ENCODE measurements at regions not wholly inside any gene's neighbourhood (a gene's known extent, or its start where the extent isn't known, plus 50 kb on each side); places are given as distances from the start of the nearest gene placed in this dataset.

- Mint-ChIP-seq H3K27ac (no peak overlapping the region), H3K27me3 (ENCODE audit: insufficient read depth) (peaks cover 2% of the 10 kb centered on the region), H3K9me3 (no peaks in the 10 kb centered on the region), H3K4me3 (no peak overlapping the region), H3K4me1 (peaks cover 31% of the 10 kb centered on the region), H3K36me3 (ENCODE audit: low read depth) (no peaks in the 10 kb centered on the region)
- no peak overlapping the region for H3K4me3 ChIP-seq (ENCODE audit: low read length)
- H3K27ac ChIP-seq (ENCODE audit: low read depth, low read length): no peak overlapping the region
- 92 to 100% methylated on average over 1 to 4 of the region's 4 CpGs for WGBS, 2 experiments (ENCODE audit: insufficient coverage in 1 of 2, insufficient read length in 1 of 2)
- TF ChIP-seq CTCF (conservative IDR thresholded peaks at IDR 0.05): no peak
- no peaks in the 10 kb centered on the region for H3K36me3 ChIP-seq (ENCODE audit: control insufficient read depth, insufficient read depth, low read length)
- no peaks in the 10 kb centered on the region for H3K9me3 ChIP-seq (ENCODE audit: control insufficient read depth, low read length)
- H3K4me1 ChIP-seq (ENCODE audit: control insufficient read depth, insufficient read depth, low read length): peaks cover 9% of the 10 kb centered on the region
- no peak overlapping the region for H3K9ac ChIP-seq (ENCODE audit: extremely low read depth, low read length, poor library complexity, severe bottlenecking)
- no peaks in the 10 kb centered on the region for H3K27me3 ChIP-seq (ENCODE audit: control insufficient read depth, insufficient read depth, low read length, poor library complexity, severe bottlenecking)
- DNase-seq: no peak
Measured at GRCh38 chr4:111018216-111018615, 395.3 kb upstream of the PITX2 start.

- Histone ChIP-seq H3K27ac (ENCODE audit: low read depth, low read length) (no peak overlapping the region), H3K4me3 (ENCODE audit: low read length) (no peak overlapping the region), H3K4me1 (ENCODE audit: control insufficient read depth, insufficient read depth, low read length) (peaks cover 9% of the 10 kb centered on the region), H3K9ac (ENCODE audit: extremely low read depth, low read length, poor library complexity, severe bottlenecking) (no peak overlapping the region), H3K27me3 (ENCODE audit: control insufficient read depth, insufficient read depth, low read length, poor library complexity, severe bottlenecking) (no peaks in the 10 kb centered on the region), H3K36me3 (ENCODE audit: control insufficient read depth, insufficient read depth, low read length) (no peaks in the 10 kb centered on the region), H3K9me3 (ENCODE audit: control insufficient read depth, low read length) (no peaks in the 10 kb centered on the region)
- 100% methylated on average over 1 of the region's 1 CpG; no CpG with 5 or more reads in 1 of the 2 experiments for WGBS, 2 experiments (ENCODE audit: insufficient coverage in 1 of 2, insufficient read length in 1 of 2)
- peaks cover 28% of the 10 kb centered on the region for H3K4me1 Mint-ChIP-seq
- no peaks in the 10 kb centered on the region for H3K27me3 Mint-ChIP-seq (ENCODE audit: insufficient read depth)
- no peak for DNase-seq
- no peaks in the 10 kb centered on the region for H3K36me3 Mint-ChIP-seq (ENCODE audit: low read depth)
- TF ChIP-seq CTCF (conservative IDR thresholded peaks at IDR 0.05): no peak
- H3K4me3 Mint-ChIP-seq: no peak overlapping the region
- H3K9me3 Mint-ChIP-seq: no peaks in the 10 kb centered on the region
- no peak overlapping the region for H3K27ac Mint-ChIP-seq
Measured at GRCh38 chr4:111020476-111020875, 397.6 kb upstream of the PITX2 start.

- H3K9me3 Mint-ChIP-seq: no peaks in the 10 kb centered on the region
- no peaks in the 10 kb centered on the region for H3K27me3 ChIP-seq (ENCODE audit: control insufficient read depth, insufficient read depth, low read length, poor library complexity, severe bottlenecking)
- H3K36me3 ChIP-seq (ENCODE audit: control insufficient read depth, insufficient read depth, low read length): no peaks in the 10 kb centered on the region
- H3K4me1 Mint-ChIP-seq: peaks cover 28% of the 10 kb centered on the region
- peak; percentile 45 for DNase-seq
- H3K27ac ChIP-seq (ENCODE audit: low read depth, low read length): no peak overlapping the region
- H3K9ac ChIP-seq (ENCODE audit: extremely low read depth, low read length, poor library complexity, severe bottlenecking): no peak overlapping the region
- H3K4me3 Mint-ChIP-seq: no peak overlapping the region
- no peak for TF ChIP-seq CTCF (conservative IDR thresholded peaks at IDR 0.05)
- no peaks in the 10 kb centered on the region for H3K27me3 Mint-ChIP-seq (ENCODE audit: insufficient read depth)
- H3K4me1 ChIP-seq (ENCODE audit: control insufficient read depth, insufficient read depth, low read length): peaks cover 9% of the 10 kb centered on the region
- H3K27ac Mint-ChIP-seq: no peak overlapping the region
- no peak overlapping the region for H3K4me3 ChIP-seq (ENCODE audit: low read length)
- H3K36me3 Mint-ChIP-seq (ENCODE audit: low read depth): no peaks in the 10 kb centered on the region
- 38% methylated on average over 2 of the region's 2 CpGs; no CpG with 5 or more reads in 1 of the 2 experiments for WGBS, 2 experiments (ENCODE audit: insufficient coverage in 1 of 2, insufficient read length in 1 of 2)
- H3K9me3 ChIP-seq (ENCODE audit: control insufficient read depth, low read length): no peaks in the 10 kb centered on the region
Measured at GRCh38 chr4:111020961-111021360, 398.1 kb upstream of the PITX2 start.
